DMS53 (cell line): ENCODE measurements at regions not wholly inside any gene's neighbourhood (a gene's known extent, or its start where the extent isn't known, plus 50 kb on each side); places are given as distances from the start of the nearest gene placed in this dataset.
"Not testable (repeated sequence)": the region's sequence is repeated elsewhere in the genome, so short reads cannot be mapped to it uniquely, and the experiment has no call there.

Experiments used
- DNase-seq: peaks from one replicate; lab custom pipeline; 2025; lab: John Stamatoyannopoulos, UW

DNA sequence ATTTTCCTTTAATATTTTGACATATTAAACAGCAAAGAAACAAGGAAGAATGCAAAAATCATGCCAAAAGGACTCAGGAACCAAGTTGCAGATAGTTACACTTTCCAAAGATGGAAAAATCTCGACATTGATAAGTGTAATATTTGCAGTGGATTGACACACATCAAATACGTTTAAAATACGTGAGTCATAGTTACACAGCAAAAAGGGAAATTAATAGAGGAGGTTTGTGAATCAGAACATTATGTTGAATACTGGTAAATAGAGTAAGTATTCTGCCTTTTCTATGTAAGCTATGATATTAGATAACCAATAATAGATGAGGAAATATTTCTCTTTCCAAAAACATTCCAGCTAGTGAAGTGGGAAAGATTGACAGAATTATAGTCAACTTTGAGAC is 1761.3 kb upstream of the IGFBP7 start:
- DNase-seq: no peak

DNA sequence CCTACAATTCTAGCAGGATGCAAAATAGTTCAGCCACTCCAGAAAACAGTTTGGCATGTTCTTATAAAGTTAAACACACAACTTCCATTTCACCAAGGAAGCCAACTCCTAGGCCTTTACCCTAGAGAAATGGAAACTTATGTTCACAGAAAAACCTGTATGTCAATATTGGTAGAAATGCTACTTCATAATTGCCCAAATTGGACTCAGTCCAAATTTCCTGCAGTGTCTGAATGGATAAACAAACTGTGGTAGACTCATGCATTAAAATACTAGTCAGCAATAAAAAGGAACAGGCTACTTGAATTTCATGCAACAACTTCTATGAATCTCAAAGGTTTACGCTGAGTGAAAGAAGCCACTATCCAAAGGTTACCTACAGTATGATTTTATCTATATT is 1738.8 kb upstream of the IGFBP7 start:
- peak; percentile 42 for DNase-seq

DNA sequence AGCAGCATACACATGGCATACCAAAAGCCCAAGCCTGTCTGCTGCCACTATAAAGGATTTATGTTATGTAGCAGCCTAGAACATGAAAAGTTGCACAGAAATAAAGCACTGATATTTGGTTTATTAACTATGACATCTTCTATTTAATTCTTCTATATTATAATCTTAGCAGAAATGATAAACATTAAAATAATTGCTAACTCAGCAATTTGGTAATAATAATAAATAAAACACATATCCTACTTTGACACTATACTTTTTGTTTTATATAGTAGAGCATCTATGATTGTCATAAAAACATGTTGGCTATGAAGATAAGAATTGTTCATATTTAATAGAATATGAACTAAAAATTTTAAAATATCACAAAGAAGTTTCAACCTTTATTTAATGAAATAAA is 1733.3 kb upstream of the IGFBP7 start:
- DNase-seq: no peak

DNA sequence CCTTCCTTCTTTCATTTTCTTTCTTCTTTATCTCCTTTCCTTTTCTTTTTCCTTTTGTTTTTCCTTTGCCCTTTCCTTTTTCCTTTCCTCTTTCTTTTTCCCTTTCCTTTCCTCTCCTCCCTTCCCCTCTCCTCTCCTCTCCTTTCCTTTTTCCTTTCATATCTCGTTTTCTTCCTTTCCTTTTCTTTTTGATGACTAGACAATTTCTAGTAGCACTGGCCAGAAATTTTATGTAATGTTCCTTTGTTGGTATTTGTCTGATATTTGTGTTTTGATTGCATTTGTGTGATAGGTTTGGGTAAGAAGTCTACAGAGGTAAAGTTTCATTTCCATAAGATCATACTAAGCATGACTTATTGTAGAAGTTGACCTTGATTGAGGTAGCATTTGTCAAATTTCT is 1722.9 kb upstream of the IGFBP7 start:
- DNase-seq: no peak

DNA sequence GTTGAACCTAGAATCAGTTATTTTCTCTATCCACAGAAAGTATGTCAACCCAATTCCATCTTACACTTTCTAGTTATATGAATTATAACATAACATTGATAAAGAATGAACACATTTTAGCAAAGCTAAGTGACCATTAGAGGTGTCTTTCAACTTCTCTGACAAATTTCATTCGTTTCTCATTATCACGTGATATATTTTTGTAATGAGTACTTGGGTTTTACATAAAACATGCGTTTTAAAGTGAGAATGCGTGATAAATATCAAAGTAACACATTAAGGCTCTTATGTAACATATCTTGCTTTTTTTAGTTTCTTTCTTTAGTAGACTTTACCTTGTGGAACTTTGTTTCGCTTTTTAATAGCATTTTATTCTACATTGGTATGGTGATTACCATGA is 1715.1 kb upstream of the IGFBP7 start:
- no peak for DNase-seq

DNA sequence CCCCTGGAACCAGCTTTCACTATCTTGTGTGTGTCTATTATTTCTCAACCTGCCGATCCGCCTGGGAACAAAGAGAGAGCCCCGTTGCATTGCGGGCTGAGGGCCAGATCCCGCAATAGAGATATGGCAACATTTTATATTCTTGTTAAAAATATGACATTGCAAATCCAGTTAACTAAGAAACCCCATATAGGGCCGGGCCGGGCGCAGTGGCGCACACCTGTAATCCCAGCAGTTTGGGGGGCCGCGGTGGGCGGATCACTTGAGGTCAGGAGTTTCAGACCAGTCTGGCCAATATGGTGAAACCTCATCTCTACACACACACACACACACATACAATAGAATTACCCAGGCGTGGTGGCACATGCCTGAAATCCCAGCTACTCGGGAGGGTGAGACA is 1708.4 kb upstream of the IGFBP7 start:
- DNase-seq: not testable (repeated sequence)

DNA sequence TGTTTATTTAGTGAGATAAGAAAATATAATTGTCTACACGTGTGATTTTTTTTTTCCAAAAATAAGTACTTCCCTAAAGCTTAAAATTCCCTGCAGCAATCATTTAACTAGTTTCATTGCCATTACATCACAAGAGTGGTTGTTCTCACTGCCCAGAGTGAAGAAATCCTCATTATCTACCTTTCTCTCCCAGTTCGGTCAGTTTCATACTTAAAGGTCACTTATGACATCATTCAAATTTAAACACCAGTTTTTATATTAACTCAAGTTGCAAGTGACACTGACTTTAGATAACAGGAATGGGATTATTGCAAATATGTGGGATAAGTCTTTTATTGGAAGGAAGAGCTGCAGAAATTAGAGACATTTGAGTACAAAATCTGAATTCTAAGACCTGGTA is 1699.8 kb upstream of the IGFBP7 start:
- DNase-seq: peak; percentile 1

DNA sequence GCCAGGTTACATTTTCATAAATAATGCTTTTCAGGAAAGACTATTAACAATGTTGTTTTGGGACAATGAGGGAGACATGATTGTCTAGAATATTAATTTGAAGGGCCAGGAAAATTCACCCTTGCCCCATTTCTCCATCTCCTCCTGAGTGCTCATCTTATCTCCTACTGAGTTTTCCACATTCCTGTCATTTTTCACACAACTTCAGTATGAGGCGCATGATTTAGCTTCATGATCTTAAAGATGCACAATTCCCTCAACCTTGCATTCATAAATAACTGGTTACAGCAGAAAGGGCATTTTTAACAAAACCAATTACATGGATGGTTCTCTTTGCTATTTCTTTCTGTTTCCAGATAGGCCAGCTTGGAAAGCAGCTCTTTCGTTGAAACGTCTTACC is 1699.2 kb upstream of the IGFBP7 start:
- no peak for DNase-seq

DNA sequence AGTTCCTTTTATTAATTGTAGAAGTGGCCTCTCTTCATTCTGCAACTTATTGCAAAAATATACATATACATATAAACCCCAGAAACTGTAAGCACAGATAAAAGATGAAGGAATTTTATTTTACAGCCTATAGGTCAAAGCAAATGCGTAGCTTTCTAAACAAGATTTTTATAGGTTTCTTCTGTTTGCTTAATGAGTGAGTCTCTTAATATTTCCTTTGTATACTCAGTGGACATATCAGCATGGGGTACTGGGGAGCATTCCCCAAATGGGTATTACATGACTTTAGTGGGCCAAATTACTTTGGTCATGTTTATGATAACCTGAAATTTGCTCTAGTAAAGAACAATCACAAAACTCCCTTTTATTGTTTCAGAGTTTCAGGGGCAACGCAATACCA is 1698.6 kb upstream of the IGFBP7 start:
- no peak for DNase-seq

DNA sequence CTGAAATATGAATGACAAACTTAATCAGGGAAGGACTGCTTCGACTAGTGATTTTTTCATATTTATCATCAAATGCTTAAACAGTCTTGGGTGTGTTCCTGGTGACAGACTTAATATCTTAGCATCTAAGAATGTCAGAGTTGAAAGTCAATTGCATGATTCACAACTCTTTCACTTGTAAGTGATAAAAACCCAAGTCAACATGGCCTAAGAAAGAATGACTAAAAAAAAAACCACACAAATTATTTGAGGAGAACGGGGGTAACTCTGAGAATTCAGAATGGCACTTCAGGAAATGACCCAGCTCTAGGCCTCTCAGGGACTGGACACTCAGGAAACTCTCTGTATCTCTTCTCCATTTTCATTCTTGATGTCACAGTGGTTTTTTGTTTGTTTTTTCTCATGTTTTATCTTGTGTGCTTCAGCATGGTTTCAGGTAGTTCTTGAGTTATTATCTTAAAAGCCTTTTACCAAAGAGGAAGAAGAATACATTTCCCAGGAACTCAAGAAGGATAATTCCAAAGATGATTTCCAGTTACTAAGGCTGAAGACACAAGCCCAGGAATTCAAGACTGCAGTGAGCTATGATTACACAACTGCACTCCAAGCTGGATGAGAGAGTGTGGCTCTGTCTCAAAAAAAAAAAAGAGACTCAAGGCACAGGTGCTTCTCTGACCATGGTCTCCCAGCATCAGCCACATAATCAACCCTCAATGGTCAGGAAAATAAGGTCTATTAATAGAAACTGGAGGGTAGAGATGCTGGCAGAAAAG is 1697.8 kb upstream of the IGFBP7 start:
- no peak for DNase-seq

DNA sequence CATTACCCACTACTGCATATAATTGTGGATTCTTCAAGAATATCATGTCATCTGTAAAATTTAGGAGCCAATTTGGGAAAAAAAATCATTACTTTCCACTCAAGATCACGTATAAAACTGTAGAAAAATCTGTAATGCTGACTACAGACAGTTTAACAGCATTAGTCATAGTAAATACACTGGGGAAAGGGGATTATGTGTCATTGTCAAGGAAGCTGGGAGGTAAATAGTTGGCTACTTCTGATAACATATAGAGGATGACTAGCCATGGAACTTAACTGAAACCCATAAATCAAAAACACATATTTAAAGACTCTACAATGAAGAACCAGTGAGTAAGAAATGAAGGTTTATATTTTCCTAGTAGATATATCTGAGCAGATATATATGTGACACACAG is 1666.4 kb upstream of the IGFBP7 start:
- DNase-seq: peak; percentile 44

DNA sequence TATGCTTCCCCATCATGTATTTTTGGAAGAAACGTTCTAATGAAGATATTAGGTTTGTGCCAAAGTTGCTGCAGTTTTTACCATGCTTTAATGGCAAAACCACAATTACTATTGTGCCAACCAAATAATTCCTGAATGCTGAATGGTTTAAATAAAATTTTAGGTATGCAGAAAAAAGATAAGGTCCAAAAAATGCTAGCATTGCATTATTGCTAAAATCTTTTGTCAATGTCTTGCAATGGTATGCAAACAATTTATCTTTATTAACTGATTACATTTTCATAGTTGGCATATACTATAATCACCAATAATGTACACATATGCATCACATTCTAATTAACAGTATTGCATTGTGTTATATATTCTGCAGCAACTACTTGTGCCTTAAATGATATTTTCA is 1657.4 kb upstream of the IGFBP7 start:
- no peak for DNase-seq

DNA sequence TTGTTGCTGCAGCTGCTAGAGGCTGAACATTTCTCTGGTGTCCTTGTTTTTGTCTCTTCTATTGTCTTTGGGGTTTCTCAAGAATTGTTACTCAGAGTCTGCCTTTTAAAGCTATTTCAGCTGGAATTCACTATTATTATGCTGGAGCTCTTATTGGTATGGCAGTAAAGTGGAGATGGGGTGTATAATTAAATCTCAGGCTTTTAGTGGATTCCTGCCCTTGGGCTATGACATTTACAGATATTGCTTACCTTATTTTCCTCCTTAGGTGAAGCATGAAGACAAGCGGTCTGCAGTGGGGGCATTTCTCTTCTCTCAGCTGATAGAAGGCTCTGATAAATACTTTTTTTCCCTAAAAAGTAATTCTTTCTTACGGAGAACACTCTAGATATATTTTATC is 1656.6 kb upstream of the IGFBP7 start:
- DNase-seq: no peak

DNA sequence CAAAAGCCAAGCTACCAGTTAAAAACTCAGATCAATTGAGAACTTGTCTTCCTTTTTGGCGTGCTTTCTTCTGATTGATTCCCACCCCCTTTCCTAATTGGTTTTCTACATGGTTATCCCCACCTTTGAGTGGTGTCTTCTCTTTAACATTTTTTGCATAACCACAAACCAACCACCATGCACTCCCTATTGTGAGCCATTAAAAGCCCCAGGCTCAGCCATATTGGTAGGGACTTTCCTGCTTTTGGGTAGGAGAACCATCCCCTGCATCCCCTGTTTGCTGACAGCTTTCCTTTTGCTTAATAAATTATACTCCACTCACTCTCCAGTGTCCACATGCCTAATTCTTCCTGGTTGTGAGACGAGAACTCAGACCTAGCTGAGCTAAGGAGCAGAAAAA is 1651.4 kb upstream of the IGFBP7 start:
- DNase-seq: no peak

DNA sequence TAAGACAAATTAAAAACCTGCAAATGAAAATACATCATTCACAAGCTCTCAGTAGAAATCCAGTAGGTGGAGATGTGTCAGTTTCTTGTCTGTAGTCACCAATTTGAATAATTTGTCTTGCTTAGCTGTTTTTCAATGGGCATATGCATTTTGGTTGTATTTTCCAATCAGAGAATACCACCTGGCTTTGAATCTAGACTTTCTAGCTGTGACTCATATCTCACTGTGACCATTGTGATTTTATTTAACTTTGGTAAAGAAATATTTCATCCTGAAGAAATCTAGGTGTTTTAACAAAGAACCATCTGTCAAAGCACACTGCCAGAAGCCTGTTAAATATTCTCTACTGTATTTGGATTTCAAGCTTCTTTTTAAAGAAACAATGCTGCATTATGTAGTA is 1650.6 kb upstream of the IGFBP7 start:
- DNase-seq: peak; percentile 13

DNA sequence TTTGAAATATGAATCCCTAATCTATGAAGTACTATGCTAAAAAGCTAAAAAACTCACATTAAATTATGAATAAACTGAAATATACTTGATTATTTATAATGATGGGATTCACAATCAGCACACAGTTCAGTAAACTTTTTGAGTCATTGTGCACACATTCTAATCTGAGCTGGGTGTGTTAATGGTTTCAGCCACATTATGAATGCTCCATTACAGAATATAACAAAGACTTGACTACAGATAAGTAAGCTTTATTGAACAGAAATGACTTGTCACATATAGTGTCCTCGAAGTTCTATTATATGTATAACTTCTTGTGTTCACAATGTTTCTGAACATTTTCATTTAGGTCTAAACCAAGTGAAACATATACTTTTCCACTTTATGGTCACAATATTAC is 1649.9 kb upstream of the IGFBP7 start:
- DNase-seq: no peak

DNA sequence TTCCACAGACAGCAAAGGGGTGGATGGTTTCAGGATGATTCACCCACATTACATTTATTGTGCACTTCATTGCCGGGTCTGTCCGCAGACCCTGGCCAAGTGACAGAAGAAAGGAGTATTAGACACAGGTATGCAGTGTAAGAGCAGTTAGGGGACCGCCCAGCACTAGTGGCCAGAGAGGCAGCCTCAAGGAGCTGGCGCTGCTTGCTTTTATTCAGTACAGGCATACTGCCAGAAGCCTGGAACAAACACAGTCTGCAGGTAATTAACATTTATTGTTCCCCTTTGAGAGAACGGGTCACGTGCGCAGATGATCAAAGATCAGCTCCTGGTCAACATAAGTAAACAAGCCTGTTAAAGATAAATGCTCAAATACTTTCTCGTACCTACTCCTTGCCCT is 1639.0 kb upstream of the IGFBP7 start:
- DNase-seq: no peak

DNA sequence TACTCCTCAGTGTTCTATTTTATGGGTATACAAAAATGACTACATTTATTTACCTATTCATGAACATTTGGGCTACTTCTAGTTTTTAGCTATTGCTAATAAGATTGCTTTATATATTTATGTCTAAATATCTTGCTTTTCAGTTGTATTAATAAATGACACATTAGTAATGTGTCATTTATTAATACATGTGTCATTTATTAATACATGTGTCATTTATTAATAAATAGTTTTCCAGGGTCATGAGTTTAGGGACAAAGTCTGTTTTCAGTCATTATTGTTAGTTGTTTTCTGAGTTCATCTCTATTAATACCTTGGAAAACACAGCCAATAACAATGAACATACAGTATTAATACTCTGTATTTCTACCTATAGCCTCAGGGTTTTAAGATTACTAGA is 1630.7 kb upstream of the IGFBP7 start:
- no peak for DNase-seq

DNA sequence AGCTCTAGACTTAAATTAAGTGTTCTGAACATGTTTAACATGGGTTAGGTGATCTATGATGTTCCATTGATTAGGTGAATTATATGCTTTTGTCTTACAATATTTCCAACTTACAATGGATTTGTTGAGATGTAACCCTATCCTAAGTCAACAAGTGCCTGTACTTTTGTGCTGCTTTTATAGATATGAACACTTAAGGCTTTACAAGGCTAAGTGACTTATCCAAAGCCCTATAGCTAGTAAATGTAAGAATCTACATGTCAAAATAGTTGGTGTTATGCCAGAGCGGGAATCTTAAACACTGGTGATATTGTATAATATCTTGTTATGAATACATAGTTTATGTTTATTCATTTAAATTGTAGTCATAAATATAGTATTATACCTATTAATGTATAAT is 1629.1 kb upstream of the IGFBP7 start:
- peak; percentile 21 for DNase-seq

DNA sequence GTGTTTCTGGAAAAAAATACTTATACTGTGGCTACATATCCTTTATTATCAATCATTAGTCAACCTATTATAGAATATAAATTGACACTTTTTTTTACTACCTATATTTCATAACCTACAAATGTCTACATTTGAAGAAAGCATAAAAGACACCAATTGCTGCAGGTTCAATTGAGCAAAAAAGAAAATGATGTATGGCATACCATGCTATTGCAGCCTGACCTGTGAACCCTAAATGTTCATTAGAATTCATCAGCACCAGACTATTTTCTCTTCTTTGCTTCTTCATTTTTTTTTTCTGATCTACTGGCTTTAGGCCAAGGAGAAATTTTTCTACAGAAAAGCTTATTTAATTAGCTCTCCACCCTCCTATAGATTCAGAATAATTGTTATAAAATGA is 1628.2 kb upstream of the IGFBP7 start:
- no peak for DNase-seq

DNA sequence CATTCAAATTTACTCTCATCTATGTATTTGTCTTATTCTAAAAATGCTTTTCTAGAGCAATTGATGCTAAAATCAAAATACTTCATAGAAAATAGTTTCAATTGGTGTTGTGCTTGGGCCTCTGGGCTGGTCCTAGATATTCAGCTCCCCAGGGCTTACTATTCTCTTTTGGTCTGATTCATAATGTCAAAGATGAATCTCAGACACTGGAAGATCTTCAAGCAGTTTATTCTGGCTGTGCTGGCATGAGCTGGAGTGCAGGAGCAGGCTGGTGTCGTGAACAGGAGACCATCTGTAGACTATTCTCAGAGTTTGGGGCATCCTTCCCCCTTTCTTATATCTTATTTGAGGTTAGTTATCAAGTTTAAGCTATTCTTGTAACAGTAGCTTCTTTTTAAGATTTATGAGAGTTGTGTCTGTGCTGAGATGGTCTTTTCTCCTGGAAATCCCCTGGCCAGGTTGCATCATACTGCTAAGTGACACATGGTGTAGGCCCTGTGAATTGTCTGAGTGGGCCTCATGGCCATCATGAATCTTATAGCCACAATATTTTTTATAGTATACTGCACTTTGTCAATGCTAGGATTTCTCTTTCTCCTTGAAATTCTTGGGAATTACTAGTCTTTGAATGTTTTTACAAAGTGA is 1624.0 kb upstream of the IGFBP7 start:
- no peak for DNase-seq

DNA sequence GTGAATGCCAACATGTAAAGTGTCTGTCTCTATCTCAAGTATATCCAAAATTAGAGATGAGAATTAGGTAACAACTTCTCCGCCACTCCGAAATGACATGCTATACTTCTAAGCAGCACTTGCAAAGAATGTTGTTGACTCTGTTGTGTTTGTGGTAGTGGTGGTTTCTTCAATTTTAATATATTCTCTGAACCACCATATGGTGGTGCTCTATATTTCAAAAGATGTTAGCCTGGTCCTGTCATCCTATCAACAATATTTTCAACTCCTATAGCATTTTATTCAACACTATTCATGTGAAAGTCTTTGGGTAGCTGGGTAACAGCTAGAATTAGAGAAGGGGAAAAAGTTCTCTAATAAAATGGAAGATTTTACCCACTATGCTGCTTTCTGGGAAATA is 1622.8 kb upstream of the IGFBP7 start:
- peak; percentile 25 for DNase-seq

DNA sequence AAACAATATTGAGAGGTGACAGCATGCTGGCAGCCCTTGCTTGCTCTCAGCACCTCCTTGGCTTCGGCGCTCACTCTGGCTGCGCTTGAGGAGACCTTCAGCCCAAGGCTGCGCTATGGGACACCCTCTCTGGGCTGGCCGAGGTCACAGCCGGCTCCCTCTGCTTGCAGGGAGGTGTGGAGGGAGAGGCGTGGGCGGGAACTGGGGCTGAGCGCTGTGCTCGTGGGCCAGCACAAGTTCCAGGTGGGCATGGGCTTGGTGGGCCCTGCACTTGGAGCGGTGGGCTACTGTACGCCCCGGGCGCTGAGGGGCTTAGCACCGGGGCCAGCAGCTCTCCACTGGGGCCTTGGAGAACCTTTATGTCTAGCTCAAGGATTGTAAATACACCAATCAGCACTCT is 1613.8 kb upstream of the IGFBP7 start:
- DNase-seq: no peak

DNA sequence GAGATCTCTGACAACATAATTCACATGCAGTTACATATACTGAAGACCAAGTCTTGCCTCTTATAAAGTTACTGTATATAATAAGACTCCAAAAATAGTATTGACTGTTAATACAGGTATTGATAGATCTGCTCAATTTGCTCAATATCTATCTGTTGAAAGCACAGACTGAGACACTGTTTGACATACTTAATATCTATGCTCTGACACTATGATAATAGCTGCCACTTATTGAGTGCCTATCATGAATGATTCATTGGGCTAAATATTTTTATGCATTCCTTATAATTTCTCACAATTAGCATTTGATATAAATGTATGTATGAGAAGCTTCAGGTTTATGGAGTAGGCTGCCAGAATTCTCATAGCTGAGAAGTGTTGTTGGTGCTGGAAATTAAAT is 1600.9 kb upstream of the IGFBP7 start:
- DNase-seq: no peak
